DND-41 (cell line): ENCODE measurements at regions not wholly inside any gene's neighbourhood (a gene's known extent, or its start where the extent isn't known, plus 50 kb on each side); places are given as distances from the start of the nearest gene placed in this dataset.

ENCODE experiments used
- ATAC-seq: fragments of 200-7000 bp; cut with Tn5 transposase; 3 replicates; pipeline ENCODE4 v1.9.1; 2021; ENCODE audit warnings: low read depth; ENCODE audit not compliant: insufficient read depth
- DNase-seq: peaks from one replicate; pipeline ENCODE4 v3.0.0-alpha.2; 2020
- H2AFZ ChIP-seq: 2 replicates; pipeline ENCODE4 v1.6.0; 2012; ENCODE audit warnings: low read depth, low read length
- H3K27ac ChIP-seq: 2 replicates; pipeline ENCODE4 v1.5.1; 2012; ENCODE audit warnings: low read length, inconsistent platforms
- H3K27me3 ChIP-seq: fragments of 200-600 bp; sonication (generic); 2 replicates; pipeline ENCODE4 v1.6.0; 2012; ENCODE audit warnings: low read length, mild to moderate bottlenecking, inconsistent platforms; ENCODE audit not compliant: insufficient read depth, poor library complexity
- H3K36me3 ChIP-seq: 2 replicates; pipeline ENCODE4 v1.5.1; 2012; ENCODE audit warnings: low read length, inconsistent platforms; ENCODE audit not compliant: insufficient read depth
- H3K4me1 ChIP-seq: 2 replicates; pipeline ENCODE4 v1.5.1; 2012; ENCODE audit warnings: mild to moderate bottlenecking, low read length; ENCODE audit not compliant: insufficient read depth
- H3K4me2 ChIP-seq: 2 replicates; pipeline ENCODE4 v1.6.0; 2012; ENCODE audit warnings: mild to moderate bottlenecking, moderate library complexity, low read length, inconsistent platforms; ENCODE audit not compliant: insufficient read depth
- H3K4me3 ChIP-seq, 2 experiments: fragments of 200-600 bp in 1 of 2; shearing (Covaris generic) in 1 of 2; 2 replicates each; pipeline ENCODE4 v1.5.1; 2012 to 2016; ENCODE audit warnings: inconsistent platforms in 2 of 2, low read length in 2 of 2, mild to moderate bottlenecking in 2 of 2, low read depth in 1 of 2, moderate library complexity in 1 of 2
- H3K79me2 ChIP-seq: 2 replicates; pipeline ENCODE4 v1.6.0; 2012; ENCODE audit warnings: low read length, inconsistent platforms; ENCODE audit not compliant: insufficient read depth
- H3K9ac ChIP-seq: 2 replicates; pipeline ENCODE4 v1.6.0; 2012; ENCODE audit warnings: low read depth, mild to moderate bottlenecking, inconsistent platforms, low read length, moderate library complexity
- H3K9me3 ChIP-seq: 2 replicates; pipeline ENCODE4 v1.5.1; 2012; ENCODE audit warnings: low read length, moderate library complexity, mild to moderate bottlenecking, inconsistent platforms; ENCODE audit not compliant: insufficient read depth, severe bottlenecking
- H4K20me1 ChIP-seq: 2 replicates; pipeline ENCODE4 v1.6.0; 2012; ENCODE audit warnings: low read length; ENCODE audit not compliant: insufficient read depth
- CTCF ChIP-seq: IDR thresholded peaks from 2 replicates; pipeline ENCODE4 v1.5.1; 2012; ENCODE audit warnings: borderline replicate concordance, low read length, moderate library complexity, mild to moderate bottlenecking; ENCODE audit not compliant: poor library complexity, severe bottlenecking; ENCODE audit errors: extremely low read depth
- EZH2 ChIP-seq: IDR thresholded peaks from 3 replicates; pipeline ENCODE4 v1.6.1; 2012; ENCODE audit warnings: borderline replicate concordance, low read depth, mild to moderate bottlenecking, moderate library complexity, low read length, inconsistent platforms; ENCODE audit not compliant: severe bottlenecking

- Histone ChIP-seq H3K27ac (no peak overlapping the region), H4K20me1 (no peaks in the 10 kb centered on the region), H3K36me3 (no peaks in the 10 kb centered on the region), H3K4me1 (no peaks in the 10 kb centered on the region), H3K4me2 (no peak overlapping the region), H3K9me3 (no peaks in the 10 kb centered on the region), H3K9ac (no peak overlapping the region), H2AFZ (no peak overlapping the region), H3K4me3 (no peak overlapping the region), H3K27me3 (peaks cover 3% of the 10 kb centered on the region), H3K79me2 (no peaks in the 10 kb centered on the region)
- no peak for DNase-seq
- no peak for TF ChIP-seq EZH2
- TF ChIP-seq CTCF = no peak
- ATAC-seq = no peak
These were observed 97.1 kb upstream of the KLF3 start for GRCh38 chr4:38566806-38567398.

- H3K9ac ChIP-seq = no peak overlapping the region
- no peaks in the 10 kb centered on the region for H3K79me2 ChIP-seq
- no peak overlapping the region for H3K4me2 ChIP-seq
- no peaks in the 10 kb centered on the region for H4K20me1 ChIP-seq
- no peak overlapping the region for H2AFZ ChIP-seq
- no peaks in the 10 kb centered on the region for H3K4me1 ChIP-seq
- no peaks in the 10 kb centered on the region for H3K9me3 ChIP-seq
- no peak overlapping the region for H3K4me3 ChIP-seq
- H3K36me3 ChIP-seq = no peaks in the 10 kb centered on the region
- no peak overlapping the region for H3K27ac ChIP-seq
- ATAC-seq (no peak), DNase-seq (no peak)
- TF ChIP-seq CTCF = no peak
- H3K27me3 ChIP-seq = peaks cover 3% of the 10 kb centered on the region
These were observed 96.5 kb upstream of the KLF3 start for GRCh38 chr4:38567457-38567856.

GRCh38 chr4:38568768-38569167 is 95.2 kb upstream of the KLF3 start:
- ATAC-seq = no peak
- H3K36me3 ChIP-seq = no peaks in the 10 kb centered on the region
- H4K20me1 ChIP-seq = no peaks in the 10 kb centered on the region
- no peaks in the 10 kb centered on the region for H3K79me2 ChIP-seq
- no peaks in the 10 kb centered on the region for H3K4me1 ChIP-seq
- H3K9me3 ChIP-seq = no peaks in the 10 kb centered on the region
- H3K27me3 ChIP-seq = peaks cover 3% of the 10 kb centered on the region
- TF ChIP-seq CTCF (no peak), EZH2 (no peak)
- no peak overlapping the region for H3K4me3 ChIP-seq
- no peak overlapping the region for H3K27ac ChIP-seq
- DNase-seq = no peak
- H3K9ac ChIP-seq = no peak overlapping the region
- no peak overlapping the region for H2AFZ ChIP-seq
- H3K4me2 ChIP-seq = no peak overlapping the region
